ENCODE measurements at regions not wholly inside any gene's neighbourhood (a gene's known extent, or its start where the extent isn't known, plus 50 kb on each side); places are given as distances from the start of the nearest gene placed in this dataset.

- DNase-seq, result no peak
Observed at GRCh38 chr13:67754012-67754411, 523.9 kb upstream of the PCDH9 start.

GRCh38 chr13:67752759-67753158 is 522.6 kb upstream of the PCDH9 start:
- DNase-seq, result no peak

- no peak for DNase-seq
Observed at GRCh38 chr13:67742478-67742877, 512.3 kb upstream of the PCDH9 start.

GRCh38 chr13:67740871-67741535 is 510.9 kb upstream of the PCDH9 start:
- DNase-seq, result no peak

- no peak for DNase-seq
Observed at GRCh38 chr13:67736646-67737420, 506.7 kb upstream of the PCDH9 start.

GRCh38 chr13:67735651-67736050 is 505.5 kb upstream of the PCDH9 start:
- no peak for DNase-seq

- no peak for DNase-seq
Observed at GRCh38 chr13:67726979-67727378, 496.8 kb upstream of the PCDH9 start.

GRCh38 chr13:67725999-67726398 is 495.9 kb upstream of the PCDH9 start:
- DNase-seq, result no peak

GRCh38 chr13:67713571-67713970 is 483.4 kb upstream of the PCDH9 start:
- no peak for DNase-seq

- no peak for DNase-seq
Observed at GRCh38 chr13:67696775-67697174, 466.6 kb upstream of the PCDH9 start.

- DNase-seq, result no peak
Observed at GRCh38 chr13:67664502-67664901, 434.4 kb upstream of the PCDH9 start.

- peak; percentile 42 for DNase-seq
Observed at GRCh38 chr13:67662997-67663396, 432.9 kb upstream of the PCDH9 start.

- DNase-seq, result no peak
Observed at GRCh38 chr13:67652887-67653286, 422.8 kb upstream of the PCDH9 start.

- no peak for DNase-seq
Observed at GRCh38 chr13:67651908-67652465, 421.9 kb upstream of the PCDH9 start.

GRCh38 chr13:67650471-67650870 is 420.3 kb upstream of the PCDH9 start:
- no peak for DNase-seq

- DNase-seq, result no peak
Observed at GRCh38 chr13:67645874-67646467, 415.8 kb upstream of the PCDH9 start.

- no peak for DNase-seq
Observed at GRCh38 chr13:67643516-67644055, 413.4 kb upstream of the PCDH9 start.

- DNase-seq, result no peak
Observed at GRCh38 chr13:67642657-67643056, 412.5 kb upstream of the PCDH9 start.

GRCh38 chr13:67635754-67636153 is 405.6 kb upstream of the PCDH9 start:
- DNase-seq, result no peak

- DNase-seq, result no peak
Observed at GRCh38 chr13:67632590-67632989, 402.5 kb upstream of the PCDH9 start.

- no peak for DNase-seq
Observed at GRCh38 chr13:67630640-67631039, 400.5 kb upstream of the PCDH9 start.

- DNase-seq, result no peak
Observed at GRCh38 chr13:67623630-67624029, 393.5 kb upstream of the PCDH9 start.

GRCh38 chr13:67620665-67621064 is 390.5 kb upstream of the PCDH9 start:
- no peak for DNase-seq

- DNase-seq, result no peak
Observed at GRCh38 chr13:67619995-67620380, 389.9 kb upstream of the PCDH9 start.
